Right atrium auricular region (tissue), 2 donors: ENCODE measurements at regions not wholly inside any gene's neighbourhood (a gene's known extent, or its start where the extent isn't known, plus 50 kb on each side); places are given as distances from the start of the nearest gene placed in this dataset.

ENCODE experiments used
- DNase-seq: peaks from one replicate; pipeline ENCODE4 v3.0.0-alpha.2; 2019; ENCODE audit warnings: low spot score
- H3K27ac ChIP-seq, 2 donors: fragments of 200-600 bp; sonication (generic); 1 replicate in 1 of 2; 2 replicates in 1 of 2; pipeline ENCODE4 v1.5.1; 2016 to 2019
- H3K27me3 ChIP-seq, 2 donors: fragments of 200-600 bp; sonication (generic); one replicate each; pipeline versions ENCODE4 v1.5.1 to v1.6.0; 2017 to 2019
- H3K36me3 ChIP-seq: fragments of 200-600 bp; sonication (generic); one replicate; pipeline ENCODE4 v1.5.1; 2016
- H3K4me1 ChIP-seq, 2 donors: fragments of 200-600 bp; sonication (generic); one replicate each; pipeline versions ENCODE4 v1.5.1 to v1.6.0; 2017 to 2019
- H3K4me3 ChIP-seq, 2 donors: fragments of 200-600 bp; sonication (generic); 1 replicate in 1 of 2; 2 replicates in 1 of 2; pipeline ENCODE4 v1.5.1; 2017 to 2019; ENCODE audit warnings: mild to moderate bottlenecking in 1 of 2, moderate library complexity in 1 of 2
- H3K9me3 ChIP-seq, 2 donors: fragments of 200-600 bp; sonication (generic); one replicate each; pipeline ENCODE4 v1.5.1; 2019
- CTCF ChIP-seq, 2 donors: fragments of 200-600 bp; sonication (generic); IDR thresholded peaks; one replicate each; pipeline ENCODE4 v1.5.1; 2019; ENCODE audit warnings: antibody characterized with exemption in 2 of 2

- Histone ChIP-seq H3K36me3 (no peaks in the 10 kb centered on the region), H3K4me3 (no peak overlapping the region), H3K9me3 (no peaks in the 10 kb centered on the region), H3K27ac (no peak overlapping the region), H3K4me1 (no peaks in the 10 kb centered on the region), H3K27me3 (no peaks in the 10 kb centered on the region)
- DNase-seq, result no peak
- no peak for TF ChIP-seq CTCF (IDR thresholded peaks at IDR 0.05)
Measured at GRCh38 chr1:29729281-29729680, 493.0 kb downstream of the PTPRU start.

- H3K4me3 ChIP-seq, result no peak overlapping the region
- TF ChIP-seq CTCF (IDR thresholded peaks at IDR 0.05), result no peak
- no peaks in the 10 kb centered on the region for H3K36me3 ChIP-seq
- no peaks in the 10 kb centered on the region for H3K4me1 ChIP-seq
- H3K9me3 ChIP-seq, result no peaks in the 10 kb centered on the region
- H3K27me3 ChIP-seq, result no peaks in the 10 kb centered on the region
- H3K27ac ChIP-seq, result no peak overlapping the region
- DNase-seq, result no peak
Measured at GRCh38 chr1:29728703-29729102, 492.4 kb downstream of the PTPRU start.

GRCh38 chr1:29725262-29725661 lies 488.9 kb downstream of the PTPRU start:
- Histone ChIP-seq H3K27ac (no peak overlapping the region), H3K27me3 (no peaks in the 10 kb centered on the region), H3K4me1 (no peaks in the 10 kb centered on the region), H3K9me3 (peaks cover 13 to 15% of the 10 kb centered on the region in 2 donors), H3K36me3 (no peaks in the 10 kb centered on the region), H3K4me3 (no peak overlapping the region)
- no peak for DNase-seq
- no peak for TF ChIP-seq CTCF (IDR thresholded peaks at IDR 0.05)

- DNase-seq, result no peak
- Histone ChIP-seq H3K36me3 (no peaks in the 10 kb centered on the region), H3K27ac (no peak overlapping the region), H3K27me3 (no peaks in the 10 kb centered on the region), H3K4me3 (no peak overlapping the region), H3K9me3 (peaks cover 13 to 18% of the 10 kb centered on the region in 2 donors), H3K4me1 (no peaks in the 10 kb centered on the region)
- TF ChIP-seq CTCF (IDR thresholded peaks at IDR 0.05), result no peak
Measured at GRCh38 chr1:29722598-29722997, 486.3 kb downstream of the PTPRU start.

- TF ChIP-seq CTCF (IDR thresholded peaks at IDR 0.05), result no peak
- no peaks in the 10 kb centered on the region for H3K27me3 ChIP-seq
- no peaks in the 10 kb centered on the region for H3K4me1 ChIP-seq
- peaks cover 13 to 25% of the 10 kb centered on the region in 2 donors for H3K9me3 ChIP-seq
- no peak overlapping the region for H3K27ac ChIP-seq
- H3K36me3 ChIP-seq, result no peaks in the 10 kb centered on the region
- DNase-seq, result no peak
- H3K4me3 ChIP-seq, result no peak overlapping the region
Measured at GRCh38 chr1:29719253-29719652, 482.9 kb downstream of the PTPRU start.

GRCh38 chr1:29718791-29719190 lies 482.5 kb downstream of the PTPRU start:
- Histone ChIP-seq H3K36me3 (no peaks in the 10 kb centered on the region), H3K27ac (no peak overlapping the region), H3K27me3 (no peaks in the 10 kb centered on the region), H3K4me1 (no peaks in the 10 kb centered on the region), H3K9me3 (peaks cover 13 to 25% of the 10 kb centered on the region in 2 donors), H3K4me3 (no peak overlapping the region)
- DNase-seq, result no peak
- no peak for TF ChIP-seq CTCF (IDR thresholded peaks at IDR 0.05)
